ENCODE measurements at regions not wholly inside any gene's neighbourhood (a gene's known extent, or its start where the extent isn't known, plus 50 kb on each side); places are given as distances from the start of the nearest gene placed in this dataset.

DNA sequence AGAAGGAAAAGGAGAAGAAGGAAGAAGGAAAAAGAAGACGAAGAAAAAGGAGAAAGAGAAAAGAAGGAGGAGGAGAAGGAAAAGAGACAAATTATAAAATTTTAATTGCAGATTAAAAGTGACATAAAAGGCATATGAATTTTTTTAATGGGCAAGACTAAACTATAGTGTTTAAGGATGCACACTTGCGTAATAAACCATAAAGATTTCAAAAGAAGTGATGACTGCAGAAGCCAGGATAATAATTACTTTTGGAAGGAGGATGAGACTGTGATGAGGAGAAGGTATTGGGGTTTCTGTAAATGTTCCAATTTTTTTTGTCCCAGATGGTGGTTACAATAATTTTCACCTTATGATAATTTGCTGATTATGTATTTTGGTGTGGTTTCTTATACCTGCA is 243.1 kb upstream of the PKN2 start:
- no peaks in the 10 kb centered on the region for H3K27me3 ChIP-seq
- WGBS, 2 donors (ENCODE audit: low coverage in 1 of 2), result 81 to 83% methylated on average over 2 of the region's 2 CpGs

GRCh38 chr1:88451856-88452255 is 232.2 kb upstream of the PKN2 start:
- H3K4me3 ChIP-seq, result no peak overlapping the region
- H3K27me3 ChIP-seq, result no peaks in the 10 kb centered on the region
- H3K9me3 ChIP-seq, result no peaks in the 10 kb centered on the region
- no peak for DNase-seq
- no peak for TF ChIP-seq EP300 (IDR thresholded peaks at IDR 0.05; ENCODE audit: low read depth)
- TF ChIP-seq POLR2AphosphoS5 (IDR thresholded peaks at IDR 0.05), result no peak
- TF ChIP-seq POLR2A (IDR thresholded peaks at IDR 0.05), result no peak
- TF ChIP-seq CTCF (IDR thresholded peaks at IDR 0.05), result no peak
- H3K36me3 ChIP-seq, result no peaks in the 10 kb centered on the region
- no peaks in the 10 kb centered on the region for H3K4me1 ChIP-seq
- intact Hi-C loops (cut with DNase I; ENCODE audit: low total_unique reads), result no loop called here
- H3K27ac ChIP-seq, result no peak overlapping the region
- in situ Hi-C loops (cut with MboI; ENCODE audit: low pct_ligation_motif_present in 1 of 4, low pct_unique_long_range_greater_than_20kb in 1 of 4, low sequenced_read_pairs in 3 of 4), result no loop called here

More for the DNA sequence above, 243.1 kb upstream of the PKN2 start:
- no peak for DNase-seq
- TF ChIP-seq CTCF (IDR thresholded peaks at IDR 0.05) (no peak), EP300 (IDR thresholded peaks at IDR 0.05; ENCODE audit: low read depth) (no peak), POLR2AphosphoS5 (IDR thresholded peaks at IDR 0.05) (no peak), POLR2A (IDR thresholded peaks at IDR 0.05) (no peak)
- Histone ChIP-seq H3K4me3 (no peak overlapping the region), H3K4me1 (no peaks in the 10 kb centered on the region), H3K36me3 (no peaks in the 10 kb centered on the region), H3K27ac (no peak overlapping the region), H3K9me3 (peaks cover 0 to 11% of the 10 kb centered on the region in 2 donors)
- intact Hi-C loops (cut with DNase I; ENCODE audit: low total_unique reads) (no loop called here), in situ Hi-C loops (cut with MboI; ENCODE audit: low pct_ligation_motif_present in 1 of 4, low pct_unique_long_range_greater_than_20kb in 1 of 4, low sequenced_read_pairs in 3 of 4) (no loop called here)

DNA sequence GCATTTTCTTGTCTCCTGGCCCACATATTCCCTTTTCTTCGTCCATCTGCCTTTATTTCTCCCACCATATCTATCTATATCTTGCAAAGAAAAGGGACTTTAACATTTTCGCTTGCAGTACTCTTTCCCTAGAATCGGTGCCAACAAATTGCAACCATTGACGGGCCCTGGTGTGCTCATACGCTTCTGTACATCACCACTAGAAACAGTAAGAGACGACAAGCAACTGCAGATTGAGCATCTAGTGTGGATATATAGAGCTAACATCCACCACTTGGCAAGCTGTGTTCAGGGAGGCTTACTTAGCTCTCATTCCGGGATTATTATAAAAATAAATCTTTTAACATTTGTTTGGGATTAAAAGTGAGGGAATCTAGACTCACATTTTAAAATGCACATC is 230.8 kb upstream of the PKN2 start:
- no peaks in the 10 kb centered on the region for H3K4me1 ChIP-seq
- no peak for DNase-seq
- WGBS, 2 donors (ENCODE audit: low coverage in 1 of 2), result 73 to 84% methylated on average over 5 to 7 of the region's 7 CpGs
- H3K36me3 ChIP-seq, result no peaks in the 10 kb centered on the region
- H3K4me3 ChIP-seq, result no peak overlapping the region
- H3K9me3 ChIP-seq, result no peaks in the 10 kb centered on the region
- no peak for TF ChIP-seq CTCF (IDR thresholded peaks at IDR 0.05)
- no peak for TF ChIP-seq EP300 (IDR thresholded peaks at IDR 0.05; ENCODE audit: low read depth)
- no peak for TF ChIP-seq POLR2AphosphoS5 (IDR thresholded peaks at IDR 0.05)
- no peak for TF ChIP-seq POLR2A (IDR thresholded peaks at IDR 0.05)
- no peak overlapping the region for H3K27ac ChIP-seq
- in situ Hi-C loops (cut with MboI; ENCODE audit: low pct_ligation_motif_present in 1 of 4, low pct_unique_long_range_greater_than_20kb in 1 of 4, low sequenced_read_pairs in 3 of 4), result no loop called here
- intact Hi-C loops (cut with DNase I; ENCODE audit: low total_unique reads), result no loop called here
- no peaks in the 10 kb centered on the region for H3K27me3 ChIP-seq

DNA sequence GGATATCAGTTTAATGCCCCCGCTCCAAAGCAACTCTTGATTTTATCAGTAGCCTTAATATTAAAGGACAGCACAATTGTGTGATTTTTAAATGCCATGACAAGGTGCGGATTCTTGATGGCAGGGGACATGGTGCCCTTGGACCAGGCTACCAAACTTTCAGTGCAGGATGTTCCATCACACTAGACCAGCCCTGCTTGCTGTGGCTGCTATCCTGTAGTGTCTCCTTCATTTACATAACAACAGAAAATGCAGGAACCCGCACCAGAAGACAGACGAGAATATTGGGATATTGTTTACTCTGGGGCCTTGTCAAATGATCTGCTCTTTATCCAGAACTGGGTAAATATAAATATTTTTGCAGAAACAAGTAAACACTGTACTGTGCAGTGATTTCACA is 229.3 kb upstream of the PKN2 start:
- H3K27ac ChIP-seq, result no peak overlapping the region
- intact Hi-C loops (cut with DNase I; ENCODE audit: low total_unique reads), result no loop called here
- no peaks in the 10 kb centered on the region for H3K4me1 ChIP-seq
- H3K27me3 ChIP-seq, result no peaks in the 10 kb centered on the region
- no peak overlapping the region for H3K4me3 ChIP-seq
- H3K9me3 ChIP-seq, result no peaks in the 10 kb centered on the region
- TF ChIP-seq POLR2AphosphoS5 (IDR thresholded peaks at IDR 0.05) (no peak), CTCF (IDR thresholded peaks at IDR 0.05) (no peak), POLR2A (IDR thresholded peaks at IDR 0.05) (no peak), EP300 (IDR thresholded peaks at IDR 0.05; ENCODE audit: low read depth) (no peak)
- no peak for DNase-seq
- WGBS, 2 donors (ENCODE audit: low coverage in 1 of 2), result 58 to 72% methylated on average over 2 to 4 of the region's 4 CpGs
- in situ Hi-C loops (cut with MboI; ENCODE audit: low pct_ligation_motif_present in 1 of 4, low pct_unique_long_range_greater_than_20kb in 1 of 4, low sequenced_read_pairs in 3 of 4), result no loop called here
- no peaks in the 10 kb centered on the region for H3K36me3 ChIP-seq
